Keratinocyte (primary cell): ENCODE measurements at regions not wholly inside any gene's neighbourhood (a gene's known extent, or its start where the extent isn't known, plus 50 kb on each side); places are given as distances from the start of the nearest gene placed in this dataset.

Source experiments
- CTCF ChIP-seq, 3 experiments: IDR thresholded peaks in 1 of 3; conservative IDR thresholded peaks in 1 of 3; optimal IDR thresholded peaks in 1 of 3; 2 replicates in 2 of 3; 3 replicates in 1 of 3; pipeline versions ENCODE3 to v1.5.1; 2011; ENCODE audit warnings: low read length in 3 of 3, mild to moderate bottlenecking in 3 of 3, moderate library complexity in 2 of 3, control low read depth in 1 of 3, inconsistent platforms in 1 of 3; ENCODE audit not compliant: insufficient read depth in 2 of 3; ENCODE audit errors: extremely low read depth in 1 of 3
- EZH2 ChIP-seq: IDR thresholded peaks from one replicate; pipeline ENCODE4 v1.6.1; 2012; ENCODE audit warnings: inconsistent platforms, mild to moderate bottlenecking, low read length, moderate library complexity

- TF ChIP-seq CTCF (optimal IDR thresholded peaks at IDR 0.05 in 1 of 3, IDR thresholded peaks at IDR 0.05 in 1 of 3, conservative IDR thresholded peaks at IDR 0.05 in 1 of 3; ENCODE audit: extremely low read depth in 1 of 3, insufficient read depth in 2 of 3, low read length in 3 of 3): no peak
- TF ChIP-seq EZH2: no peak
Measured at GRCh38 chr2:145764631-145765030, 1244.7 kb upstream of the ZEB2 start.
